GM12875 (cell line): ENCODE measurements at regions not wholly inside any gene's neighbourhood (a gene's known extent, or its start where the extent isn't known, plus 50 kb on each side); places are given as distances from the start of the nearest gene placed in this dataset.
"Not testable (repeated sequence)": the region's sequence is repeated elsewhere in the genome, so short reads cannot be mapped to it uniquely, and the experiment has no call there.

Experiments
- H3K4me3 ChIP-seq: one replicate; pipeline ENCODE4 v1.5.1; 2011; ENCODE audit warnings: low read depth, low read length, control low read depth
- TF ChIP-seq, protein P1 (sequence below): IDR thresholded peaks from 2 replicates; pipeline ENCODE4 v1.5.1; 2011; ENCODE audit warnings: low read depth, mild to moderate bottlenecking, control low read depth, inconsistent platforms, low read length, moderate library complexity, borderline replicate concordance; ENCODE audit not compliant: insufficient read depth

- TF ChIP-seq, protein P1, sequence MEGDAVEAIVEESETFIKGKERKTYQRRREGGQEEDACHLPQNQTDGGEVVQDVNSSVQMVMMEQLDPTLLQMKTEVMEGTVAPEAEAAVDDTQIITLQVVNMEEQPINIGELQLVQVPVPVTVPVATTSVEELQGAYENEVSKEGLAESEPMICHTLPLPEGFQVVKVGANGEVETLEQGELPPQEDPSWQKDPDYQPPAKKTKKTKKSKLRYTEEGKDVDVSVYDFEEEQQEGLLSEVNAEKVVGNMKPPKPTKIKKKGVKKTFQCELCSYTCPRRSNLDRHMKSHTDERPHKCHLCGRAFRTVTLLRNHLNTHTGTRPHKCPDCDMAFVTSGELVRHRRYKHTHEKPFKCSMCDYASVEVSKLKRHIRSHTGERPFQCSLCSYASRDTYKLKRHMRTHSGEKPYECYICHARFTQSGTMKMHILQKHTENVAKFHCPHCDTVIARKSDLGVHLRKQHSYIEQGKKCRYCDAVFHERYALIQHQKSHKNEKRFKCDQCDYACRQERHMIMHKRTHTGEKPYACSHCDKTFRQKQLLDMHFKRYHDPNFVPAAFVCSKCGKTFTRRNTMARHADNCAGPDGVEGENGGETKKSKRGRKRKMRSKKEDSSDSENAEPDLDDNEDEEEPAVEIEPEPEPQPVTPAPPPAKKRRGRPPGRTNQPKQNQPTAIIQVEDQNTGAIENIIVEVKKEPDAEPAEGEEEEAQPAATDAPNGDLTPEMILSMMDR, result no peak
Measured at GRCh38 chr9:103188781-103189350, 193.7 kb downstream of the CYLC2 start.

DNA sequence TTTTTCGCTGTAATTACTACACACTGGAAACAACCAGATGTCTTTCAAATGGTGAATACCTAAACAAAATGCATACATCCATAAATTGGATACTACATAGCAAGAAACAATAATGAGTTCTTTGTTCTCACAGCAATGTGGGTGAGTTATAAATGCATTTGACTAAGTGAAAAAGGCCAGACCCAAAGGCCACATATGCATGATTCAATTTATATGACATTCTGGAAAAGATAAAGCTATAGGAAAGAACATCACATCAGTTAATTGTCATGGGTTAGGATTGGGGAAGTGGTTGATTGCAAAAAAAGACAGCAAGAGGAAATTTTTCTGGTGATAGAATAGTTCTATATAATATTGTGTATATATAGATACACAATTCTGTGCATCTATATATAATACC lies 198.9 kb downstream of the CYLC2 start:
- TF ChIP-seq, protein P1, result no peak
- H3K4me3 ChIP-seq, result no peak overlapping the region

More at GRCh38 chr9:103188781-103189350, 193.7 kb downstream of the CYLC2 start:
- H3K4me3 ChIP-seq, result no peak overlapping the region

- TF ChIP-seq, protein P1, result no peak
- H3K4me3 ChIP-seq, result no peak overlapping the region
Measured at GRCh38 chr9:103203172-103203571, 208.0 kb downstream of the CYLC2 start.

DNA sequence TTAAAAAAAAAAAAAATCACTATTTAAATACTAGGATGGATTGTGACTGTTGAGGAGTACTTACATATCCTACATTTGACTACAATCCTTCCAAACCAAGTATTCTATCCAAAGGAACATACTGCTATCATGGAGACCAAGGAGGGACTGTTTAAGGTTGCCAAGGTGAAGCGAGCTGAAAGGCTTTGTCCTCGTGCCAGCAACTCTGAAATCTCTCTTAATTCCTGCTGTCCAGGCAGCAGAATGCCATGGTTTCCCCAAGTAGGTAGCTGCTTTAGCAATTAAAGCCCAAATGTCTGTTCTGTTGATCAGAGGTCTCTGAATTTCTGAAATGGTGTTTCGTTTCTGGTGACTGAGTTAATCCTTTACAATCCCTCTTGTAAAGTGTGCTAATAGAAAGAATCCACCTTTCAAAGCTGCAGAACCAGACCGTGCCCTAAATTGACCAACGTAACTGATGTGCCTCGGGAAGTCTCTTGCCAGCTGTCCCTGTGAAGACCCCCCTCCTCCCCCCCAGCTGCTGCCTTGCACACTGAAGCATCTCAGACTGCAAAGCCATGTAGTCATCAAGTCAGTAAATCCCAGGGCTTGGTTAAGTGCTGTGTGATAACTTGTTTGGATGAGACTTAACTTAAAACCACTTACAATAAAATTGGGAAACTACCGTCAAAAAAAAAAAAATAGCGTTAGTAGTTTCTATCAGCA lies 210.9 kb downstream of the CYLC2 start:
- H3K4me3 ChIP-seq, result not testable (repeated sequence)

- TF ChIP-seq, protein P1, result no peak
- H3K4me3 ChIP-seq, result no peak overlapping the region
Measured at GRCh38 chr9:103210607-103211006, 215.5 kb downstream of the CYLC2 start.

DNA sequence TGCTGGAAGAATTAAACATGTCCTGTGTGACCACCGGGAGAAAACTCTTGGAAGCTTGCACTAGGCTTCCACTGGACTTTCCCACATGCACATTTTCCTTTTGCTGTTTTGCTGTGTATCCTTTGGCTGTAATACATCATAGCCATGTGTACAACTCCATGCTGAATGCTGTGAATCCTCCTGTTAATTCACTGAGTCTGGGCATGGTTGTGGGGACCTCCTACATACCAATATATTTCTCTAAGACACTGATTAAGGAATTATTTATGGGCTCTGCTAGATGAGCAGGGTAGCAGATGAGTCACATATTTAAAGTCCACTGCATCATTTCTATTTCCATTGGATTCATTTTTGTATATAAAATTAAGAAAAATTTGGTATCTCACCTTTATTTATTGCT lies 220.1 kb downstream of the CYLC2 start:
- TF ChIP-seq, protein P1, result no peak

GRCh38 chr9:103225702-103226646 lies 230.8 kb downstream of the CYLC2 start:
- TF ChIP-seq, protein P1, result no peak
- H3K4me3 ChIP-seq, result no peak overlapping the region

More for the DNA sequence above, 220.1 kb downstream of the CYLC2 start:
- H3K4me3 ChIP-seq, result no peak overlapping the region
